ENCODE measurements at regions not wholly inside any gene's neighbourhood (a gene's known extent, or its start where the extent isn't known, plus 50 kb on each side); places are given as distances from the start of the nearest gene placed in this dataset.
A peak's percentile ranks its signal among the peaks of the same experiment; 100 is the strongest.

DNA sequence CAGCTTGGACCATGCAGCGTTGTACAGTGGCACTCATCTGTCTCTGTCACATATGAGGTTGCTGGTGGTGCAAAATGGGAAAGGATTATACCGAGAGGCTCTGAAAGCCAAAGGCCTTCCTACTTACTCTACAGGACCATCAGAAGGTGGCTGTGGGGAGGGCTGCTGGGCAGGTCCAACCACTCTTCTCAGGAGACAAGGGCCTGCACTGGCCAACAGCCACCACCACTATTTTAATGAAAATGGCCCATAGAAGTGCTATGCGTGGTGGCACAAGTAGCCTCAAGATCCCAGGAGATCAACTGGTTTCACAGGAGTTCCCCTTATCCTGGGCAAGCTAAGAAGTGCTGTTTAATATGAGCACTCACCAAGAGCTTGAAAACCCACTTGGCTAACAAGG is 52.3 kb downstream of the MRPL57 start:
- Histone ChIP-seq H3K27ac (0 out of 2 replicates have a peak overlapping the region, but pooled peaks have one; percentile 9), H3K4me1 (peaks cover 22% of the 10 kb centered on the region; the same call in 1 of the 2 replicates), H4K20me1 (no peaks in the 10 kb centered on the region), H3K4me2 (peak overlapping the region; percentile 18; the same call in 1 of the 2 replicates), H3K9me3 (peaks cover 4% of the 10 kb centered on the region; the same call in 1 of the 2 replicates), H3K36me3 (no peaks in the 10 kb centered on the region), H3K27me3 (no peaks in the 10 kb centered on the region), H3K4me3 (no peak overlapping the region), H3K9ac (no peak overlapping the region)
- TF ChIP-seq Cebpa-rat (IDR thresholded peaks at IDR 0.05) = no peak

DNA sequence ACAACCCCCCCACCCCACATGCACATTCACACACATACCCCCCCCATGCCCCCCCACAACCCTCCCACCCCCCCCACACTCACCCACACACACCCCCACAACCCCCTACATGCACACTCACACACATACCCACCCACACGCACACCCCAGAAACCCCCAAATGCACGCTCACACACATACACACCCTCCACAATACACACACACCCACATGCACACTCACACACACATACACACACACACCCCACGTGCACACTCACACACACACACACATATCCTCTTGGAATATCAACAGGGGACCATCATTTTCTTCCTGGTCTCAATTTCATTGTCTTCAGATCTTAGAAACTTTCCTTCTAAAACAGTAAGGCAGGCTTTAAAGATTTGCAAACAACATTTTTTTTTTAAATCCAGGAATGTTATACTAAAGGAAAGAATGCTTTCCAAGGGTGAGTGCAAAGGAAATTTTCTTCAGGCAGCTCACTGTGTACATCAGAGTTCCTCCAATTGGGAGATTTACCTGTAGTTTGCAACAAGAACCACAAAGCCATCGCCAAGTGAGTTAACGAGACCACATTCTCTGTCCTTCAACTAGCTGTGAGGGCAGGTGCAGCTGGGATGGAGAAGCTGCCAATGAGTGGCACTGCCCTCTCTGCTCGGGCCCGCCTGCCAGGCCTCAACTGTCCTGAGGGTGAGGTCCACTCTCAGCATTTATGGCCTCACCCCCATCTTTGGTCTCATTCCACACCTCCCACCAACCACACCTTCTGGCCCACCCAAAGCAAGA is 53.0 kb downstream of the MRPL57 start:
- Histone ChIP-seq H3K27me3 (no peaks in the 10 kb centered on the region), H3K27ac (no peak overlapping the region), H4K20me1 (no peaks in the 10 kb centered on the region), H3K36me3 (no peaks in the 10 kb centered on the region), H3K4me3 (no peak overlapping the region), H3K4me2 (no peak overlapping the region), H3K4me1 (peaks cover 22% of the 10 kb centered on the region; the same call in 1 of the 2 replicates), H3K9ac (no peak overlapping the region), H3K9me3 (peaks cover 4% of the 10 kb centered on the region; the same call in 1 of the 2 replicates)
- no peak for TF ChIP-seq Cebpa-rat (IDR thresholded peaks at IDR 0.05)

DNA sequence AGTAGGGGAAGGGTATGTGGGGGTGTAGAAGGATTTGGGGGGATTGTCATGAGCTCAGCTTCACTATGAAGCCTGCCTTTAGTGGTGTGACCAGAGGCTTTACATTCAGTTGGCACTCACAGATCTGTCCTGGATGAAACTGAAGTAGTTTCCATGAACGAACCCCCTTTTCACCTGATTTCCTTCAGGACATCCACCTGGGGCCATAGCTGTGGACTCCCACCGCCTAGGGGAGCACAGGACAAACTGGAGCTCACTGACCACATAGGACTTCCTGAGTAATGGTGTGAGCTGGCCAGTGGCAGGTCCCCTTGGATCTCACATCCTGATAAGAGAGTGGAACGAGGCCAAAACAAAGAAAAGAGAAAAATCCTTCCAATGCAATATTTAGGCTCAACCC is 54.1 kb downstream of the MRPL57 start:
- Histone ChIP-seq H3K4me1 (peaks cover 22% of the 10 kb centered on the region; the same call in 1 of the 2 replicates), H3K36me3 (no peaks in the 10 kb centered on the region), H3K9me3 (no peaks in the 10 kb centered on the region; the same call in 1 of the 2 replicates), H3K27me3 (no peaks in the 10 kb centered on the region), H3K9ac (no peak overlapping the region), H3K4me3 (no peak overlapping the region), H4K20me1 (no peaks in the 10 kb centered on the region), H3K4me2 (no peak overlapping the region), H3K27ac (no peak overlapping the region; the same call in 1 of the 2 replicates)
- no peak for TF ChIP-seq Cebpa-rat (IDR thresholded peaks at IDR 0.05)

DNA sequence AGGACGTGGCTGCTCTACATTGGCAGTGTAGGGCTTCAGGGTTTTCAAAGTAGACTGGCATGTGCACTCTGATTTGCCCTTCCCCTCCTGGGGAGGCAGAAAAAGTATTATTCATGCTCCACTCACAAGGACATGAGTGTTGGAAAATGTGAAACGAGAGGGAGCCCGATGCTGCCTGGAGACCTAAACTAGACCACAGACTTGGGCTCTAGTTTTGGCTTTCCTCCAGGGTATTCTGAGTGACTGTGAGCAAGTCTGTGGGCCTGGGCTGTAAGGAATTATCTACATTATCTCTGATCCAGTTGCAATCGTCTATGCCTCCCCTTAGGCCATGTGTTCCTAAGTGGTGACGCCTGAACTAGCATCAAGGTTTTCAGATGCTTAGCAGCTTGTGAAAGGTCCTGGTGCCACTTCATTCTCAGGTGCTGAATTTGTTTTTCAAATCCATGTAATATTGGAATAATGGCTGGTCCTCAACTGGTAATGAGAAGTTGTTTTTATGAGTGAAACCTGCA is 55.0 kb downstream of the MRPL57 start:
- no peak overlapping the region for H3K4me2 ChIP-seq
- no peaks in the 10 kb centered on the region for H3K36me3 ChIP-seq
- H3K4me3 ChIP-seq = no peak overlapping the region
- H4K20me1 ChIP-seq = no peaks in the 10 kb centered on the region
- H3K4me1 ChIP-seq = peaks cover 22% of the 10 kb centered on the region; the same call in 1 of the 2 replicates
- H3K27ac ChIP-seq = no peak overlapping the region
- H3K9me3 ChIP-seq = no peaks in the 10 kb centered on the region; the same call in 1 of the 2 replicates
- H3K9ac ChIP-seq = no peak overlapping the region
- TF ChIP-seq Cebpa-rat (IDR thresholded peaks at IDR 0.05) = no peak
- no peaks in the 10 kb centered on the region for H3K27me3 ChIP-seq

DNA sequence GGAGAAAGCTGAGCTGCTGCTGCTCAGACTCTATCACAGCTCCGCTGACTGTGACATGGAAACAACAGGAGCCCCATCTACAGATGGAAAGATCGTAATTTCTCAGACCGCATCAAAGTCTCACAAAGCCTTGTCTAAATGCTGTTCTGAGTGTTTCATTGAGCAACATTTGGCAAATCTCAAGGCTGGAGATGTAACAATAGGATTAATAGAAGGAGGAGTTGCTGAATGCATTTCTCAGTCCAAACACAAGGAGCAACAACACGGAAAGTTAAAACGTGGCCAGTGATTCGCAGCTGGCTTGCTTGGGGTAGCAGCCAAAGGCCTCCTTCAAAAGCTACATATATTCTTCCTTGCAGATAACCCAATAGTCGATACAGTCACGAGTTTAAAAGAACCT is 55.7 kb downstream of the MRPL57 start:
- H3K36me3 ChIP-seq = no peaks in the 10 kb centered on the region
- H3K9ac ChIP-seq = no peak overlapping the region
- no peak overlapping the region for H3K4me3 ChIP-seq
- no peak overlapping the region for H3K27ac ChIP-seq
- H3K4me2 ChIP-seq = no peak overlapping the region
- TF ChIP-seq Cebpa-rat (IDR thresholded peaks at IDR 0.05) = no peak
- no peaks in the 10 kb centered on the region for H4K20me1 ChIP-seq
- H3K9me3 ChIP-seq = no peaks in the 10 kb centered on the region
- H3K4me1 ChIP-seq = peaks cover 22% of the 10 kb centered on the region; the same call in 1 of the 2 replicates
- no peaks in the 10 kb centered on the region for H3K27me3 ChIP-seq

DNA sequence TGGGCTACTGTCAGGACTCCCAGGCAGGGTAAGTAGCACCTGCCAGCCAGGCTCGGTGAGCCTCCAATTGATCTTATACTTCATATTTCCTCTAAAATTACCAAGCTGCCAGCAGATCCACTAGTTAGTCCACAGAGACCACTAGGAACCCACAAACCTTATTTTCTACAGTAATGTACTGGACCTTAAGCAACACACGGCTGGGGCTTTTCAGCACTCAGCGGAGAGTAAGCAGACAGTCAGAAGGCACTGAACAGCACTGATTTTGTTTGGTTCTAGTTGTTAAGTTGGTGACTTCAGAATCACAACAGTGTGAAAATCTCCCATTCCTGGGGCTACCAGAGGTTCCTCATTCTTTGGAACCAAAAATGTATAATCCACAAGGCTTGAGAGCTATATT is 56.1 kb downstream of the MRPL57 start:
- H4K20me1 ChIP-seq = no peaks in the 10 kb centered on the region
- H3K27ac ChIP-seq = no peak overlapping the region
- H3K4me1 ChIP-seq = peaks cover 22% of the 10 kb centered on the region; the same call in 1 of the 2 replicates
- H3K4me3 ChIP-seq = no peak overlapping the region
- no peaks in the 10 kb centered on the region for H3K36me3 ChIP-seq
- H3K27me3 ChIP-seq = no peaks in the 10 kb centered on the region
- no peak for TF ChIP-seq Cebpa-rat (IDR thresholded peaks at IDR 0.05)
- H3K9me3 ChIP-seq = no peaks in the 10 kb centered on the region
- H3K4me2 ChIP-seq = no peak overlapping the region
- H3K9ac ChIP-seq = no peak overlapping the region

DNA sequence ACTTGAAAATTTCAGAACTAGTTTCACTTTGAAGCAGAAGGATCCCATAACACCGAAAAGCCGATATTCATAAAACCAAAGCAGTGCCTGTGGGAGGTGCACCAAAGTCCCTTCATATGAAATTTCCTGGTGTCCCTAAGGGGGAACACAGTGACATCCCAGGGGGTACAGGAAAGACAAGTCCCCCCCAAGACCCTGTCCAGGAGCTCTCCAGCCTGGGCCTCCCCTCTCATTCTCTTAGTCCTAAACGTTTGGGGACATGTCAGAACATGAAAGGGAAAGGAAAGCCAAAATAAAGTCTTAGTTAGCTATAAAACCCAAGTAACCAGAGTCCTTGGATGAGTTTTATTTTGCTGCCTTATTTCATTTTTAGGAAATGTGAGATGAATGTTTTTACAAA is 56.6 kb downstream of the MRPL57 start:
- H3K4me1 ChIP-seq = peaks cover 22% of the 10 kb centered on the region; the same call in 1 of the 2 replicates
- no peak for TF ChIP-seq Cebpa-rat (IDR thresholded peaks at IDR 0.05)
- H3K36me3 ChIP-seq = no peaks in the 10 kb centered on the region
- H4K20me1 ChIP-seq = no peaks in the 10 kb centered on the region
- H3K9me3 ChIP-seq = no peaks in the 10 kb centered on the region
- no peaks in the 10 kb centered on the region for H3K27me3 ChIP-seq
- no peak overlapping the region for H3K27ac ChIP-seq
- H3K4me2 ChIP-seq = peak overlapping the region; percentile 32; the same call in 1 of the 2 replicates
- H3K9ac ChIP-seq = no peak overlapping the region
- no peak overlapping the region for H3K4me3 ChIP-seq

DNA sequence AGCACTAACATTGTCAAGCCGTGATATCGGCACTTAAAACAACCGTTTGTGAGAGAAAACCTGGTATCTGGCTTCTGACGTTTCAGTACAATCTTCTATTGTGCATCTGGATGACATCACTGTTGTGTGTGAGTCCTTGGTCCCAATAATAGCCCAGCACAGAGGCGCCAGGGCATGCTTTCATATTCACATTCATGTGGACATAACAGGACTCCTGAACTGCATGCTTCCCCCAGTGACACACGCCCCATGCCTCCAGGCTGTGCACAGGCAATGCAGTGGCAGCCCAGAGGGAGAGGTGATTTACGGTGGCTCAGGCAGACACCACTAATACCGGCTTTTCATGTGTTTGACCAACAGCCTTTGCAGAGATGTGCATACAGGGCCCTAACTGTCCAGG is 58.1 kb downstream of the MRPL57 start:
- Histone ChIP-seq H3K4me3 (no peak overlapping the region), H4K20me1 (no peaks in the 10 kb centered on the region), H3K4me2 (no peak overlapping the region), H3K9me3 (no peaks in the 10 kb centered on the region), H3K9ac (no peak overlapping the region), H3K36me3 (no peaks in the 10 kb centered on the region), H3K27me3 (no peaks in the 10 kb centered on the region), H3K27ac (no peak overlapping the region), H3K4me1 (peaks cover 22% of the 10 kb centered on the region; the same call in 1 of the 2 replicates)
- no peak for TF ChIP-seq Cebpa-rat (IDR thresholded peaks at IDR 0.05)

DNA sequence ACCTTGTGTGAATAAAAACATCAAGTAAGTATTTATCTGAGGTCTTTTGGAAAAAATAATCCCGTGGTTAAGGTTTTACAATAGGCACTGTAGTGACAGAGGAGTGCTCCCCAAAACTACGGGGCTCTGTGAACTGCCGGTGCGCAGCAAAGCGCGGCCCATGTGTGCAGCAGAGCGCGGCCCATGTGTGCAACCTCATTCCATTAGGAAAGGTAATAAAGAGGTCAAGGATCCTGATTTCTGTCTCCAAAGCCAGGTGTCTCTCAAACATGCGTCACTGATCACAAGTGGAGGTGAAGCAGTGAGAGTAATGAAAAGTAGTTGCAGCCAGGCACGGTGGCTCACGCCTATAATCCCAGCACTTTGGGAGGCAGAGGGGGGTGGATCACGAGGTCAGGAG is 58.7 kb downstream of the MRPL57 start:
- Histone ChIP-seq H3K27ac (no peak overlapping the region), H3K9ac (no peak overlapping the region), H3K9me3 (no peaks in the 10 kb centered on the region), H3K27me3 (no peaks in the 10 kb centered on the region), H3K4me1 (peaks cover 23% of the 10 kb centered on the region; the same call in 1 of the 2 replicates), H3K36me3 (no peaks in the 10 kb centered on the region), H4K20me1 (no peaks in the 10 kb centered on the region), H3K4me3 (no peak overlapping the region), H3K4me2 (no peak overlapping the region)
- TF ChIP-seq Cebpa-rat (IDR thresholded peaks at IDR 0.05) = no peak

DNA sequence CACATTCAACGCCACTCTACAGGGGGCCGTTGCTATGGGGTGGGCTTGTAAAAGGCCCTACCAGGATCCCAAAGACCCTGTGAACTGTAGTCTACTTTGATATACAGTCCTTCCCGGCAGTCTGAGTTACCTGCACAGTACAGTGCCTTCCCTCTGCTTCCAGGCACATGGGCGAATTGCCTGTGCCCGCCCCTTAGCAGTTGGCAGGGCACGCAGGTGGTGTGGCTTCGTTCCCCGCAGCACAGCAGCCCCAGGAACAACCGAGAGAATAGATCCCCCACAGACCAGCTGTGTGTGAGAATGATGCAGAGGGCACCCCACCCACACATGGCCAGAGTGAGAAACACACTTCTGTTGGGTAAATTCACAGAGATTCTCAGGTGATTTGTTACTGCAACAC is 60.6 kb downstream of the MRPL57 start:
- H3K9me3 ChIP-seq = no peaks in the 10 kb centered on the region
- TF ChIP-seq Cebpa-rat (IDR thresholded peaks at IDR 0.05) = no peak
- no peaks in the 10 kb centered on the region for H4K20me1 ChIP-seq
- no peaks in the 10 kb centered on the region for H3K27me3 ChIP-seq
- no peak overlapping the region for H3K4me2 ChIP-seq
- H3K4me3 ChIP-seq = no peak overlapping the region
- H3K27ac ChIP-seq = no peak overlapping the region
- H3K9ac ChIP-seq = no peak overlapping the region
- no peaks in the 10 kb centered on the region for H3K36me3 ChIP-seq
- H3K4me1 ChIP-seq = peaks cover 20% of the 10 kb centered on the region

Data from BLaER1 (cell line).